Spleen (tissue), 11 donors: ENCODE measurements at regions not wholly inside any gene's neighbourhood (a gene's known extent, or its start where the extent isn't known, plus 50 kb on each side); places are given as distances from the start of the nearest gene placed in this dataset.

Experiments
- DNase-seq: peaks from one replicate; pipeline ENCODE4 v3.0.0-alpha.2; 2020
- H3K27ac ChIP-seq, 8 donors: fragments of 200-600 bp; sonication (generic) in 7 of 8; 1 replicate in 4 of 8; 2 replicates in 4 of 8; pipeline versions ENCODE4 v1.5.0 to v1.8.0; 2016 to 2021; ENCODE audit warnings: inconsistent platforms in 4 of 8, mild to moderate bottlenecking in 4 of 8, moderate library complexity in 1 of 8
- H3K27me3 ChIP-seq, 7 donors: fragments of 200-600 bp; sonication (generic) in 6 of 7; replicated peaks in 1 of 7; 1 replicate in 4 of 7; 2 replicates in 3 of 7; pipeline versions ENCODE4 v1.5.0 to v1.8.0; 2016 to 2021; ENCODE audit warnings: inconsistent platforms in 3 of 7, mild to moderate bottlenecking in 1 of 7
- H3K36me3 ChIP-seq, 6 donors: fragments of 200-600 bp; sonication (generic) in 5 of 6; 1 replicate in 4 of 6; 2 replicates in 2 of 6; pipeline versions ENCODE4 v1.5.0 to v1.8.0; 2016 to 2021; ENCODE audit warnings: inconsistent platforms in 2 of 6
- H3K4me1 ChIP-seq, 6 donors: fragments of 200-600 bp; sonication (generic) in 5 of 6; 1 replicate in 3 of 6; 2 replicates in 3 of 6; pipeline versions ENCODE4 v1.5.0 to v1.8.0; 2016 to 2021; ENCODE audit warnings: inconsistent platforms in 3 of 6
- H3K4me3 ChIP-seq, 8 donors: fragments of 200-600 bp; sonication (generic) in 7 of 8; 1 replicate in 4 of 8; 2 replicates in 4 of 8; pipeline versions ENCODE4 v1.5.0 to v1.8.0; 2016 to 2021; ENCODE audit warnings: inconsistent platforms in 4 of 8, mild to moderate bottlenecking in 4 of 8, moderate library complexity in 2 of 8
- H3K9me3 ChIP-seq, 8 donors: fragments of 200-600 bp; sonication (generic) in 7 of 8; 1 replicate in 4 of 8; 2 replicates in 4 of 8; pipeline versions ENCODE4 v1.5.0 to v1.8.0; 2016 to 2021; ENCODE audit warnings: inconsistent platforms in 4 of 8
- POLR2A ChIP-seq, 3 donors: fragments of 450-650 bp; IDR thresholded peaks; one replicate each; pipeline ENCODE4 v1.5.1; 2017; ENCODE audit warnings: antibody characterized with exemption in 3 of 3, mild to moderate bottlenecking in 1 of 3
- POLR2AphosphoS5 ChIP-seq, 3 donors: sonication (generic); formaldehyde crosslinking; IDR thresholded peaks; one replicate each; pipeline ENCODE4 v1.5.1; 2017; ENCODE audit warnings: antibody characterized with exemption in 3 of 3
- whole genome bisulfite sequencing, 5 donors: extraction: QIAGEN DNeasy Blood & Tissue Kit in 3 of 5; methylation state at CpG; one replicate each; pipeline versions ENCODE4 v1.1.5 to v1.1.7; 2013 to 2018; 5-methylcytosine and 5-hydroxymethylcytosine counted together
- intact Hi-C: fragments of 100-400 bp; cut with DNase I; formaldehyde crosslinking; loops from one replicate; pipeline ENCODE4 v1.15.0; 2023; ENCODE audit warnings: low total_unique reads
- TF ChIP-seq, protein P1 (sequence below), 11 experiments: fragments of 200-600 bp in 7 of 11; fragments of 450-650 bp in 4 of 11; sonication (generic) in 4 of 11; IDR thresholded peaks in 8 of 11; conservative IDR thresholded peaks in 3 of 11; 1 replicate in 7 of 11; 2 replicates in 4 of 11; pipeline versions ENCODE4 v1.4.0 to v1.8.0; 2016 to 2021; ENCODE audit warnings: antibody characterized with exemption in 11 of 11, inconsistent platforms in 4 of 11, mild to moderate bottlenecking in 1 of 11
- donor health status: healthy with polysubstance abuse.
- donor health status: DM: no; HTN: no; CAD: no; lungs with moderate emphysema.
- donor health status: DM: no; HTN: no; CAD: no.
- donor health status: Bipolar disorder and iron deficiency.
- donor health status: healthy.
- donor health status: DM: no; HTN: no; CAD: no.
- donor health status: DM: yes; HTN: yes; CAD: no.

DNA sequence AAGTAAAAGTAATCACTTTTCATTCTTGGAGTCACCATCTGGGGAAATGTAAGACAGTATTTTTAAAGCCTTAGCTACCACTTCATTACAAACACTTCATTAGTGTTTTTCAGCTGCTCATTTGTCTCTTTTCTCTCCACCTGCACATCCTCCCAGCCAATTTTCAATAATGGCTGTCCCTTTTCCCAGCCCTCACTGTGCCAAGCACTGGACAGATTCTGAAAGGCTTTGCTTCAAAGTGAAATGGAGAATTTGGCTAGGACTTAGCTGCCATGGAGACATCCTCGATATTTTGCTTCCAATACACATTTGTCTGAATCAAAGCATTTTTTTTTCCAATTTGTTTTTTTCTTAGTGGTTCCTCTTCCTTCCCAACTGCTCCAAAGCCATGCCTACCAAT, 272.4 kb upstream of the NRXN1 start:
- Histone ChIP-seq H3K4me1 (no peaks in the 10 kb centered on the region), H3K27ac (no peak overlapping the region), H3K27me3 (no peaks in the 10 kb centered on the region), H3K9me3 (peaks cover 0 to 12% (median 0%) of the 10 kb centered on the region in 8 donors), H3K36me3 (no peaks in the 10 kb centered on the region), H3K4me3 (no peak overlapping the region)
- TF ChIP-seq, protein P1, sequence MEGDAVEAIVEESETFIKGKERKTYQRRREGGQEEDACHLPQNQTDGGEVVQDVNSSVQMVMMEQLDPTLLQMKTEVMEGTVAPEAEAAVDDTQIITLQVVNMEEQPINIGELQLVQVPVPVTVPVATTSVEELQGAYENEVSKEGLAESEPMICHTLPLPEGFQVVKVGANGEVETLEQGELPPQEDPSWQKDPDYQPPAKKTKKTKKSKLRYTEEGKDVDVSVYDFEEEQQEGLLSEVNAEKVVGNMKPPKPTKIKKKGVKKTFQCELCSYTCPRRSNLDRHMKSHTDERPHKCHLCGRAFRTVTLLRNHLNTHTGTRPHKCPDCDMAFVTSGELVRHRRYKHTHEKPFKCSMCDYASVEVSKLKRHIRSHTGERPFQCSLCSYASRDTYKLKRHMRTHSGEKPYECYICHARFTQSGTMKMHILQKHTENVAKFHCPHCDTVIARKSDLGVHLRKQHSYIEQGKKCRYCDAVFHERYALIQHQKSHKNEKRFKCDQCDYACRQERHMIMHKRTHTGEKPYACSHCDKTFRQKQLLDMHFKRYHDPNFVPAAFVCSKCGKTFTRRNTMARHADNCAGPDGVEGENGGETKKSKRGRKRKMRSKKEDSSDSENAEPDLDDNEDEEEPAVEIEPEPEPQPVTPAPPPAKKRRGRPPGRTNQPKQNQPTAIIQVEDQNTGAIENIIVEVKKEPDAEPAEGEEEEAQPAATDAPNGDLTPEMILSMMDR (IDR thresholded peaks at IDR 0.05 in 8 of 11, conservative IDR thresholded peaks at IDR 0.05 in 3 of 11): no peak
- no peak for TF ChIP-seq POLR2AphosphoS5 (IDR thresholded peaks at IDR 0.05)
- 66 to 81% (median 74%) methylated on average over 1 of the region's 1 CpG for WGBS, 5 donors
- DNase-seq: no peak
- intact Hi-C loops: no loop called here

DNA sequence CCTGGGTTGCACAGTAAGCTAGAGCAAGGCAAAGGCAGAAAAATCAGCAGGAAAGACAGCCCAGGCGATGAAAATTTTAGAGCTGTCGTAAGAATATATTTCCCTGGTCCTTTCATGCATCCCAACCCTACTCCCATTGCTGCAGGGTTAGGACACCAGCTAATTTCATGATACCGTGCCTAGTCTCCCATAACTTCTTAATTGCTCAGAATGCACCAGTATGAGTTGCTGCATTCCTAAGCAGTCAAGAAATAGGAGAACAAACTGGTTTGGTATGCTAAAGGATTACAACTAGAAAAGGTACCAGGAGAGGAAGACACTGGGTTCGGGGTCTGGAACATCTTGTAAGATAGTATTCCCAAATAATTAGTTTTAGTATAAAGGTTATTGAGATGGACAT, 269.4 kb upstream of the NRXN1 start:
- Histone ChIP-seq H3K4me3 (no peak overlapping the region), H3K4me1 (no peaks in the 10 kb centered on the region), H3K27me3 (no peaks in the 10 kb centered on the region), H3K27ac (no peak overlapping the region), H3K36me3 (no peaks in the 10 kb centered on the region), H3K9me3 (peaks cover 0 to 11% (median 0%) of the 10 kb centered on the region in 8 donors)
- no peak for DNase-seq
- WGBS, 5 donors: 81 to 88% (median 83%) methylated on average over 4 of the region's 4 CpGs
- intact Hi-C loops: no loop called here
- TF ChIP-seq, protein P1 (IDR thresholded peaks at IDR 0.05 in 8 of 11, conservative IDR thresholded peaks at IDR 0.05 in 3 of 11): no peak
- TF ChIP-seq POLR2A (IDR thresholded peaks at IDR 0.05): no peak
- TF ChIP-seq POLR2AphosphoS5 (IDR thresholded peaks at IDR 0.05): no peak

DNA sequence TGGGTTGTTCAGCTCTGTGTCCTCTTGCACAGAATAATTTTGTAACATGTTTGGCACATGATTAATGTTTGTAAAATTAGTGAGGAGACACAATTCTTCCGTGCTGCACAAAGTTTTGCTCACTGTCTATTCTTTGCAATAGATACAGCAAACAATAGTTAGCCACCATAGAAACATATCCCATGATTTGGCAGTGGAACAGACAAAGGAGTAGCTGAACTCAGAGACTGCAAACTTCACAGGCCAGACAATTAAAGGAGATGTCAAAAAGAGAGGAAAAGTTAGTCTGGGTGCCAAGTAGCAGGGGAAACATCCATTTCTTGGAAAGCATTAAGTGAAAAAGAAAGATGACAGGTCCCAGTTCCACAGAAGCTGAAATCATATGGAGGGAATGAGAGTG, 267.4 kb upstream of the NRXN1 start:
- no peaks in the 10 kb centered on the region for H3K4me1 ChIP-seq
- WGBS, 5 donors: 54 to 78% (median 64%) methylated on average over 1 of the region's 1 CpG
- H3K9me3 ChIP-seq: peaks cover 0 to 11% (median 0%) of the 10 kb centered on the region in 8 donors
- no peaks in the 10 kb centered on the region for H3K36me3 ChIP-seq
- DNase-seq: no peak
- intact Hi-C loops: no loop called here
- H3K27ac ChIP-seq: no peak overlapping the region
- TF ChIP-seq POLR2AphosphoS5 (IDR thresholded peaks at IDR 0.05) (no peak), POLR2A (IDR thresholded peaks at IDR 0.05) (no peak)
- TF ChIP-seq, protein P1 (IDR thresholded peaks at IDR 0.05 in 8 of 11, conservative IDR thresholded peaks at IDR 0.05 in 3 of 11): no peak
- H3K4me3 ChIP-seq: no peak overlapping the region
- H3K27me3 ChIP-seq: no peaks in the 10 kb centered on the region

DNA sequence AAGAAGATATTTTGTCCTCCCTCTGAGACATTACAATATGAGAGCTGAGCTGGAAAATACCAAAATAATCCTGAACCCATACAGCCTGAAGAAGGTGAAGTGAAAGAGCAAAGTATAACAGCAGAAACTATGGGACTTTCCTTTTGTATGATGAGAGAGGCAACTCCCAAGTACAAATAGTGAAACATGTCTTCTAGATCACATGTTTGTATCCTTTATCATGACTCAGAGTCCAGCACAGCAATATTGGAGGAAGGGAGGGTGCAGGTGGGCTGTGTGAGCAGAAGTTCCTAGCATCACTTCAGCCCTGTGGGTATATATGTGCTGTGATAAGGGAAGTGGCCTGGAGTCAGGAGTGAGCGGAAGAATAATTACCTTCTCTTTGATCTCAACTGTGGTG, 265.6 kb upstream of the NRXN1 start:
- TF ChIP-seq, protein P1 (IDR thresholded peaks at IDR 0.05 in 8 of 11, conservative IDR thresholded peaks at IDR 0.05 in 3 of 11): no peak
- TF ChIP-seq POLR2A (IDR thresholded peaks at IDR 0.05) (no peak), POLR2AphosphoS5 (IDR thresholded peaks at IDR 0.05) (no peak)
- no peak for DNase-seq
- Histone ChIP-seq H3K27me3 (no peaks in the 10 kb centered on the region), H3K27ac (no peak overlapping the region), H3K36me3 (no peaks in the 10 kb centered on the region), H3K4me3 (no peak overlapping the region), H3K4me1 (no peaks in the 10 kb centered on the region), H3K9me3 (peaks cover 0 to 2% (median 0%) of the 10 kb centered on the region in 8 donors)
- intact Hi-C loops: no loop called here
- 87 to 100% (median 93%) methylated on average over 1 of the region's 1 CpG for WGBS, 5 donors
